ENCODE measurements at regions not wholly inside any gene's neighbourhood (a gene's known extent, or its start where the extent isn't known, plus 50 kb on each side); places are given as distances from the start of the nearest gene placed in this dataset.

DNA sequence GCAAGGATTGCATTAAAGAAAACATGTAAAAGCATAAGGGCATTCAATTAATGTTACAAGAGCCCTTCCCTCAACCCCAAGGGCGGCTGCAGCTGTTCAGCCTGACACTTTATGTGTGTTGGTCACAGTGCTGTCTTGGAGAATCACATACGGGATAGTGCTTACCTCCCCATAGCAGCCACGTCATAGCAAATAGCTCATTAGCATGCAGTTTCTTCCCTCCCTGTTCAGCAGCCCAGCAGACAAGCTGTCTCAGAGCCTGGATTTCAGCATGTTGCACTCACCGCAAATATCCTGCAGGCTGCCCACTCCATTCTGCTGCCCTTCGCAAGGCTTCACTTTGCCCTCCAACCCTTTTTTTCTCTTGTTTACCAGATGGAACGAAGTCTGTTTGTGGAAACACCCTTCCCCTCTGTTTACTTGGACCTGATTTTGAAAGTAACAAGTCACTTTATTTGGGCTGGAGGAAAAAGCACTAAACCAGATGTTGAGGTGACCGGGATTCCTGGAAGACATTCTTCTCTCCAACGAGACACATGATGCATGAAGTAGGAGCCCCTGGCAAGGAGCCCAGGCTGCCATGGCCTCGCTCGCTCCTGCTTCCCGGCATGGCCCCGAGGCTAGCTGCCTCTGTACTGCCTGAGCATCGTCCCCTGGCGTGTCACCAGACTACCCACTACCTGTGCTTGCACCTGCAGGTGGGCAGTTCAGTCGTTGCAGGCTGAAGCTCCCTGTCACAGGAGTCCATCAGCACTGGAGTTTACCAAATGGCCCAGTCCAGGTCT is 151.6 kb upstream of the GMDS start:
- no peaks in the 10 kb centered on the region for H3K27me3 ChIP-seq (ENCODE audit: insufficient read depth, poor library complexity, severe bottlenecking)

DNA sequence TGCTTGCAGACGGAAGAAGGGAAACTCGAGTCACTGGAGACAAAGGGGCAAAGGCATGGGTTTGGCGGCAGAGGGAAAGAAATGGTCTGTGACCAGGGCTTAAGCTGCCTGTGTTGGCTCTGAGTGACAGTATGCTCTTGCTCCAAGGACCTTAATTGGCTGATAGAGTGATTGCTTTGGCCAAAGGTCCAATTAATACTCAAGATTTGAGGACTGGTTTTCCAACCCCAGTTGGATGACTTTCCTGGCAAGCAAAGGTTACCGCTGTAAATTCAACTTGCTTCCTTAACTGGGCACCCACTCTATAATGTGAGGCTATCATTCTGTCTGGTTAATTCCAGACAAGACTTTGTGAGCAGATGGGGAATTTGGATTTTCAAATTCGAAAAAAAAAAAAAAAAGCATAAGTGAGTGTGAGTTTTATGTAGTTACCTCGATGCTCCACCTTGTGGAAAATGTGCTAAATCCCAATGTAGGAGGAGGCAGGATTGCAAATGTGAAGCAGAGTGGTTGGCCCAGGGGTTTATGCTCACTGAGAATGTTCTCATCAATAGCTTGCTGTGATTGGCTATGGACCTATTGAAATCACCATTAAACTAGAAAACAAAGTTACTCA is 150.7 kb upstream of the GMDS start:
- DNase-seq (ENCODE audit: low spot score): no peak
- TF ChIP-seq, protein P1, sequence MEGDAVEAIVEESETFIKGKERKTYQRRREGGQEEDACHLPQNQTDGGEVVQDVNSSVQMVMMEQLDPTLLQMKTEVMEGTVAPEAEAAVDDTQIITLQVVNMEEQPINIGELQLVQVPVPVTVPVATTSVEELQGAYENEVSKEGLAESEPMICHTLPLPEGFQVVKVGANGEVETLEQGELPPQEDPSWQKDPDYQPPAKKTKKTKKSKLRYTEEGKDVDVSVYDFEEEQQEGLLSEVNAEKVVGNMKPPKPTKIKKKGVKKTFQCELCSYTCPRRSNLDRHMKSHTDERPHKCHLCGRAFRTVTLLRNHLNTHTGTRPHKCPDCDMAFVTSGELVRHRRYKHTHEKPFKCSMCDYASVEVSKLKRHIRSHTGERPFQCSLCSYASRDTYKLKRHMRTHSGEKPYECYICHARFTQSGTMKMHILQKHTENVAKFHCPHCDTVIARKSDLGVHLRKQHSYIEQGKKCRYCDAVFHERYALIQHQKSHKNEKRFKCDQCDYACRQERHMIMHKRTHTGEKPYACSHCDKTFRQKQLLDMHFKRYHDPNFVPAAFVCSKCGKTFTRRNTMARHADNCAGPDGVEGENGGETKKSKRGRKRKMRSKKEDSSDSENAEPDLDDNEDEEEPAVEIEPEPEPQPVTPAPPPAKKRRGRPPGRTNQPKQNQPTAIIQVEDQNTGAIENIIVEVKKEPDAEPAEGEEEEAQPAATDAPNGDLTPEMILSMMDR (IDR thresholded peaks at IDR 0.05; ENCODE audit: poor library complexity, severe bottlenecking): peak; percentile 15
- H3K4me1 ChIP-seq (ENCODE audit: insufficient read depth, poor library complexity, severe bottlenecking): no peaks in the 10 kb centered on the region
- no peaks in the 10 kb centered on the region for H3K27me3 ChIP-seq (ENCODE audit: insufficient read depth, poor library complexity, severe bottlenecking)
- no peaks in the 10 kb centered on the region for H3K36me3 ChIP-seq (ENCODE audit: low read depth)
- no peak for ATAC-seq (ENCODE audit: low read depth)
- H3K9me3 ChIP-seq (ENCODE audit: severe bottlenecking): no peaks in the 10 kb centered on the region
- no peak overlapping the region for H3K27ac ChIP-seq (ENCODE audit: poor library complexity, severe bottlenecking)
- no peak overlapping the region for H3K4me3 ChIP-seq (ENCODE audit: severe bottlenecking)

More for the DNA sequence above, 151.6 kb upstream of the GMDS start:
- TF ChIP-seq, protein P1 (IDR thresholded peaks at IDR 0.05; ENCODE audit: poor library complexity, severe bottlenecking): no peak
- H3K27ac ChIP-seq (ENCODE audit: poor library complexity, severe bottlenecking): no peak overlapping the region
- no peak overlapping the region for H3K4me3 ChIP-seq (ENCODE audit: severe bottlenecking)
- no peak for DNase-seq (ENCODE audit: low spot score)
- no peaks in the 10 kb centered on the region for H3K9me3 ChIP-seq (ENCODE audit: severe bottlenecking)
- no peak for ATAC-seq (ENCODE audit: low read depth)
- no peaks in the 10 kb centered on the region for H3K4me1 ChIP-seq (ENCODE audit: insufficient read depth, poor library complexity, severe bottlenecking)
- H3K36me3 ChIP-seq (ENCODE audit: low read depth): no peaks in the 10 kb centered on the region

DNA sequence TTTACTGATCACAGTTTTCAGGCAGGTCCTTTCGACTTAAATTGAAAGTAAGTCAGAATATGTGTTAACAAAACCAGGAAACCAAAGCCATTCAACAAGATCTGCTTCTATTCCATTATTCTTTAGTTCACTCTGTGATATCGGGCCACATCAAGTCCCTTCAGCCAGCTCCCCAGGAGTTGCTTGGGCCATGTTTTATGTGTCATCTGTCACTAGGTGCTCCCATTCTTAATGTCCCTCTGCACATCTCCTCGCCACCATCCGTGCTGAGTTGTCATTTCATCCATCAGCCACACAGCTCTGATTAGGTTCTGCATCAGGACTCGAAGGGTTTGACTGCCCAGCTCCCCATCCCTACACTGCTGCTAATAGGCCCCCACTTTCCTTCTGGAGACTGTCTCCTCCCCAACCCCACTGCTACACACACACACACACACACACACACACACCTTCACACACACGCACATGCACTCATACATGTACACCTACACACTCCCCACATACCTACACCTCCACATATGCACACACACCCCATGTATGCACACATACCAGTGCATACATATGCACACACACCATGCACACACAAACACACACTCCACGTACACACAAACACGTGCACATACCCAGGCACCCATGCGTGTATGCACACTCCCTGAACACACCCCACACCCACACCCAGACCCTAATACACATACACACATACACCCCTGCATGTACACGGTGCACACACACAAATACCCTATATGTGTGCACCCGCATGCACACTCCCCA is 143.3 kb upstream of the GMDS start:
- Histone ChIP-seq H3K9me3 (ENCODE audit: severe bottlenecking) (no peaks in the 10 kb centered on the region), H3K27ac (ENCODE audit: poor library complexity, severe bottlenecking) (no peak overlapping the region), H3K4me1 (ENCODE audit: insufficient read depth, poor library complexity, severe bottlenecking) (no peaks in the 10 kb centered on the region), H3K36me3 (ENCODE audit: low read depth) (no peaks in the 10 kb centered on the region), H3K4me3 (ENCODE audit: severe bottlenecking) (no peak overlapping the region), H3K27me3 (ENCODE audit: insufficient read depth, poor library complexity, severe bottlenecking) (no peaks in the 10 kb centered on the region)
- DNase-seq (ENCODE audit: low spot score) (no peak), ATAC-seq (ENCODE audit: low read depth) (no peak)
- TF ChIP-seq, protein P1 (IDR thresholded peaks at IDR 0.05; ENCODE audit: poor library complexity, severe bottlenecking): no peak

DNA sequence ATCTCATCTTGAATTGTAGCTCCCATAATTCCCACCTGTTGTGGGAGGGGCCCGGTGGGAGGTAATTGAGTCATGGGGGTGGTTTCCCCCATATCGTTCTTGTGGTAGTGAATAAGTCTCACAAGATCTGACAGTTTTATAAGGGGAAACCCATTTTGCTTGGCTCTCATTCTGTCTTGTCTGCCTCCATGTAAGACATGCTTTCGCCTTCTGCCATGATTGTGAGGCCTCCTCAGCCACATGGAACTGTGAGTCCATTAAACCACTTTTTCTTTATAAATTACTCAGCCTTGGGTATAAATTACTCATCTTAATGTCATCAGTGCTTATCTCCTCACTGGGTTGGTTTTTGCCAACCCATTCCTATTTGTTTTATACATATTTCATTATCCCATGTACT is 142.0 kb upstream of the GMDS start:
- Histone ChIP-seq H3K4me3 (ENCODE audit: severe bottlenecking) (no peak overlapping the region), H3K4me1 (ENCODE audit: insufficient read depth, poor library complexity, severe bottlenecking) (no peaks in the 10 kb centered on the region), H3K27me3 (ENCODE audit: insufficient read depth, poor library complexity, severe bottlenecking) (no peaks in the 10 kb centered on the region), H3K9me3 (ENCODE audit: severe bottlenecking) (no peaks in the 10 kb centered on the region), H3K27ac (ENCODE audit: poor library complexity, severe bottlenecking) (no peak overlapping the region), H3K36me3 (ENCODE audit: low read depth) (no peaks in the 10 kb centered on the region)
- TF ChIP-seq, protein P1 (IDR thresholded peaks at IDR 0.05; ENCODE audit: poor library complexity, severe bottlenecking): no peak
- DNase-seq (ENCODE audit: low spot score): no peak
- no peak for ATAC-seq (ENCODE audit: low read depth)

Data from RWPE2 (cell line).